Activated T-helper 1 cell treated with anti-CD3 and anti-CD28 coated beads, Interleukin-2, amount 50 U/mL, for 16 hours (primary cell): ENCODE measurements at regions not wholly inside any gene's neighbourhood (a gene's known extent, or its start where the extent isn't known, plus 50 kb on each side); places are given as distances from the start of the nearest gene placed in this dataset.
"Not testable (repeated sequence)": the region's sequence is repeated elsewhere in the genome, so short reads cannot be mapped to it uniquely, and the experiment has no call there.

Source experiments
- DNase-seq, 2 donors: peaks; one replicate each; pipeline ENCODE4 v3.0.0-alpha.2; 2020; ENCODE audit warnings: low read depth in 1 of 2, low spot score in 1 of 2

DNA sequence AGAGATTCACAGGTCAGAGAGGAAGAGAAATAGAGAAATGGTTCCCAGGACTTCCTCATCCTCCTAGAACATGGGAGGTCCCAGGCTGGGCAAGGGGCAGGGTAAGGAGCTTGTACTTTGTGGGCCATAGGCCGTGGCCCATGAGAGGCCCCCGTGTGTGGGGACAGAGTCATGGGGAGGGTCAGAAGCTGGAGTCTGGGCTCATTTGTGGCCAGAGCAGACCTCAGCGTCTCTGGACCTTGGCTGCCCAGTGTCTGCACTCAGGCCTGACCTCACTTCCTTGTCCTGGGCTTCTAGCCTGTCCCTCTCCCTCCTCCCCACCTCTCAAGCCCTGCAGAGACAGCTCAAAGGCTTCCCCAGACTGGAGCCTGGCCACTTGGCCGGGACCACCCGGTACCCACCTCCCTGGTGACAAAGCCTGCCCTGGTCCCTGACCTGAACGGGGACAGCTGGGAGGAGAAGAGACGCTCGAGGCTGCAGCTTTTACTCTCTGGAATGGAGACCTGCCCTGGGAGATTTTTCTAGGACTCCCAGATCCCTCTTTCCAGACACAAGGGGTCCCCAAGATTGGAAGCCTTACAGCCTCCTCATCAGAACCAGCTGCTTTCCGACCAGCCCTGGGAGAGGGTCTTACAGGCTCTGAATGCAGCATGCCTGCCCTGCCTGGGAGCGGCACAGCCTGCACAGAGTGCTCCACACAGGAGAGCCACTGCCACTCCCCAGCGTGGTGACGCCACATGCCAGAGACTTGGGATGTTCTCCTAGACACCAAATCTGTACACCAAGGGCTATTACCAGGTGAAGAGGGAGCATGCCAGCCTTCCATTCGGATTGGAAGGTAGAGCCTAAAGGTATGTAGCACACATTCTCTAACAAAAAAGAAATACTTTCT is 569.0 kb upstream of the B3GAT1 start:
- DNase-seq: no peak

DNA sequence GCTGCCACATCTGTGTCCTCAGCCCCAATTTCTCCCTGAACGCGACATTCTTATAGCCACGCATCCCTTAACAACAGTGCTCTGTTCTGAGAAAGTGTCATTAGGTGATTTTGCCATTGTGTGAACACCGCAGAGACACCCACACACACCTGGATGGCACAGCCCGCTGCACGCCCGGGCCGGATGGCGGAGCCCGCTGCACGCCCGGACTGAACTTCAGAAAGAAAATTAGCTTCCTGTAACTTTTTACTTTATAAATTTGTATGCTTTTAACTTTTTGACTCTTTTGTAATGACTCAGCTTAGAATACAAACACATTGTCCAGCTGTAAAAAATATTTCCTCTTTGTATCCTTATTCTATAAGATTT is 567.0 kb upstream of the B3GAT1 start:
- DNase-seq: not testable (repeated sequence)

DNA sequence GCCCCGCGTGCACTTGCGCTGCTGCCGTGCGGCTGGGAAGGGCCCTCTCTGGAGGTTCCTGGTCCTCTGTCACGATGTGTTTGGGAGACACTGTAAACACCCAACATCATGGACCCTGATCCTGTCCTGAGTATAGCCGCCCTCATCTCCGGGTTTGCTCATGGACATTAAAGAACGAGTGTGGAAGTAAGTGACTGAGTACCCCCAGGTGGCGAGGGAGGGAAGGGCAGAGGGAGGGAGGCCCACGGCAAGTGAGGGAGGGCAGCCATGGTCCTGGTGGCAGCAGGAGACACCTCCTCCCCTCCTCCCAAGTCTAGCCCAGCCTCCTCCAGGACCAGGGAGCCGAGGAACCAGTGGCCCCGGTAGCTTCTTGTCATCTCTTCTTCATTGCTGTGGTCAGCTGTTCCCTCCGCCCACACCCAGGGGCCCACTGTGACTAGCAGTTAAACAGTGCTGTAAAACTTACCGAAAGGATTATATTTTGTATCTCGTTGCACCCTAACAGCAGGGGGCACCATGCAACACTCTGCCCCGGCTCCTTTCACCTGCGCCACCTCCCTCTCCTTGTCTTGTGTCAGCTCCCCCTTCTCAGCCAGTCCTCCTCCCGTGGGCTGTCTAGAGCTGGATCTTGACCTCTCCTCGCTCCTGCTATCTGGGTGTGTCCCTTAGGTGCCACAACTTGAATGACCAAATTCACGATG is 566.5 kb upstream of the B3GAT1 start:
- no peak for DNase-seq

DNA sequence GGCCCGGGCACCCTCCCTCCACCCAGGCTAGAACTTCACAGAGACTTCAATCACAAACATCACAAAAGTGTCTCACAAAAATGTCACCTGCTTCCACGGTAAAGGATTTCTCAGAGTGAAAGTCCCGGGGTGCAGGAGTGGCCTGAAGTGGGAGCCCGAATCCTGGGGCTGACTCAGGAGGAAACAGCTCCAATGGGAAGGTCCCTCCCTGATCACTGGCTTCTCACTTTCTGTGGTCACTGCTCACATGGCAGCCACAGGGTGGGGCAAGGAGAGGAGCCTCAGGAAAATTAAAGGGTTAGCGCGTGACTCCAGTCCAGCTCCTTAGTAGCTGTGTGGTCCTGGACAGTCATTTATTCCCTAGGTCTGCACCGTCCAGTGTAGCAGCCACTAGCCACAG is 564.5 kb upstream of the B3GAT1 start:
- no peak for DNase-seq

DNA sequence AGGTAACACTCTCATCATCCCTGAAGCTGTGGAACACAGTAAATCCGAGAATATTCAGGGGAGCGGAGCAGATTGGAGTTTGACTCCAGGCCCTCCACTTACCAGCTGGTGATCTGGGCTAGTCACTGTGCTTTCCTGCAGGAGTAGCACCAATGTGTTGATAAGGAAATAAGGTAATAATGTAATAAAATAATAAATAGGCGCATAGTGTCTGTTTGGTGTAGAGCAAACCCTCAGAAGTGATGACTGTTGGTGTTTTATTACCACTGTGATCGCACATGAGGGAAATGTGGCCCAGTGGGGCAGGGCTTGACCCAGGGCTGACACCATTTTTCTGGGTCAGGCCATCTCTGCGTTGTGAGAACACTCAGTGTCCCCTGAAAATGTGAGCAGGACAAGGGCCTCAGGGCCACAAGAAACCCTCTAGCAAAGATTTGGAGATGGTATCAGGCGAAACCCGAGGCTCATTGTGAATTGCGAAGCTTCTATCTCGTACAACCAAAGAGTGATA is 563.9 kb upstream of the B3GAT1 start:
- no peak for DNase-seq

DNA sequence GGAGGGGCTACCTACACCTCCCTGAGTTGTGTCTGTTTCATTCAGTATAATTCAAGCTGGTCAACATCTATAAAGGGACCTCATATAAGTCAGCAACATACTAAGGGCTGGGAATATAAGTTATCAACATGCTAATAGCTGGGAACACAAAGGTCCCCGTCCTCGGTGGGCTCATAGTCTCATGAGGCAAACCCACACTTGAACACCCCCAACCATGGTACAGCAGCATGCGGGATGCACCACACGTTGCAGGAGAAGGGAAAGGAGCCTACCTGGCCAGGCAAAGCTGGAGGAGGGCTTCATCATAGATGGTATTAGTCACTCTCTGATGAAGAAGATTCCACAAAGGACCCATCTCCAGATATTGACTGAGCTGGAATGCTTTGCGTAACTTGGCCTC is 561.8 kb upstream of the B3GAT1 start:
- no peak for DNase-seq

DNA sequence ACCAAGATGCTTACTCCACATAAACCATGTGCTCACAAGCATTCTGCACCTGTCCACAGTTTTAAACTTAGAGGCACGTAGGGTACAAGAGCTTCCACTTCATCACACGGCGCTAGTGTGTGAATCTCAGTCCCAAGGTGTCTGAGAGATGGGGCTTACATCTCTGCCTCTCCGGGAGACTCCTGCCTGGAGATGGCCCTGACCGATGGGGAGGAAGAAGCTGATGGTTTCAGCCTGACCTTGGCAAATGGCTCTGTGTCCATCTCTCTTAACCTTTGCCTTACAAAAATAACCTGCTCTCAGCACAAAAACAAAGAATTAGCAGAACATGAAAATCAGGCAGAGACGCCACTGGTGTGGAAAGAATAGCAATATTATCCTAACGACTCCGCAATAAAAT is 559.3 kb upstream of the B3GAT1 start:
- no peak for DNase-seq

DNA sequence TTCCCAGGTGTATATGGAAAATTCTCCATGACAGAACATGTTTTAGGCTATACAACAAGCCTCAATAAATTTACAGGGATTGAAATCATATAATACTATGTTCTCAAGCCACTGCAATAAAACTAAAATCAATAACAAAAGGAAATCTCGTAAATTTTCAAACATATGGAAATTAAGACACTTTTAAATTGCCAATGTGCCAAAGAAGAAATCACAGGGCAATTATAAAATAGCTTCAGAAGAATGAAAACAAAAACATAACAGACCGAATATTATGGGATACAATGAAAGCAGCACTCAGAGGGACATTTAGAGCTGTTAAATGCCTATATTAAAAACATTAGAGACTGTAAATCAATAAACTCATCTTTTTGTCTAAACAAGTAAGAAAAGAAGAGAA is 555.7 kb upstream of the B3GAT1 start:
- no peak for DNase-seq

DNA sequence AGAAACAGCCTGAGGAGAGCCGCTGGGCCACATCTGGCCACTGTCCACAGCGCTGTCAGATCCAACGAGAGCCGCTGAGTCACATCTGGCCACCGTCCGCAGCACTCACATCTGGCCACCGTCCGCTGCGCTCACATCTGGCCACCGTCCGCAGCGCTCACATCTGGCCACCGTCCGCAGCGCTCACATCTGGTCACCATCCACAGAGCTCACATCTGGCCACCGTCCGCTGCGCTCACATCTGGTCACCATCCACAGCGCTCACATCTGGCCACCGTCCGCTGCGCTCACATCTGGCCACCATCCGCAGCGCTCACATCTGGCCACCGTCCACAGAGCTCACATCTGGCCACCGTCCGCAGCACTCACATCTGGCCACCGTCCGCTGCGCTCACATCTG is 549.3 kb upstream of the B3GAT1 start:
- not testable (repeated sequence) for DNase-seq

DNA sequence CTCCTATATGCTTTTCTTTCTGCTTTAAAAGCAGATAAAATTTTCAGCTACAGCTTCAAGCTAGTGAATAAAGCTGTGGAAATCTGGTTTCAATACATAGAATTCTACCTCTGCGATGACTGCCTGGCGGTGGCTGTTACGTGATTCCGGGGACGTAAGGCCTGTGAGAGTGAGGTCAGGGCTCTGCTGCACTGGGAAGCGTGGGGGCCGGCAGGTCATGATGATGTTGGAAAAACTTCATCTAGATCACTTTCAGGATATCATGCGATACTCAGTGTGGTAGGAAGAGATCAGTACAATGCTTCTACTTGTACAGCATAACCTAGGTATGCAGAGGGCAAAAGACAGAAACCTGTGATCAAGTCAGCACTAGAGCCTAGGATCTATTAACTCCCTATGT is 546.8 kb upstream of the B3GAT1 start:
- no peak for DNase-seq

DNA sequence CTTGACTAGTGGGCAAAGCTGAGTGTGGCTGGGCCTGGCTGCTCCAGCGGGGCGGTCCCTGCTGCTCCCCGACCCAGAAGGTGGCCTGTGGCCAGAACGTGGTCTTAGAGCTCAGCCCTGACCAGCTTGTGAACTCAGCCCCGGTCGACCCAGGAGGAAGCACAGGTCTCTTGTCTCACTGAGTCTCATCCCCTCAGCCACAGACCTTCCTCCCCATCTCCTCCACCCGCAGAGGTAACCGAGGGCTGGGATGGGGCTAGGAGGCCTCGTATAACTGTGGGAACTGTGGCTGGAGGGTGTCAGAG is 546.2 kb upstream of the B3GAT1 start:
- no peak for DNase-seq

DNA sequence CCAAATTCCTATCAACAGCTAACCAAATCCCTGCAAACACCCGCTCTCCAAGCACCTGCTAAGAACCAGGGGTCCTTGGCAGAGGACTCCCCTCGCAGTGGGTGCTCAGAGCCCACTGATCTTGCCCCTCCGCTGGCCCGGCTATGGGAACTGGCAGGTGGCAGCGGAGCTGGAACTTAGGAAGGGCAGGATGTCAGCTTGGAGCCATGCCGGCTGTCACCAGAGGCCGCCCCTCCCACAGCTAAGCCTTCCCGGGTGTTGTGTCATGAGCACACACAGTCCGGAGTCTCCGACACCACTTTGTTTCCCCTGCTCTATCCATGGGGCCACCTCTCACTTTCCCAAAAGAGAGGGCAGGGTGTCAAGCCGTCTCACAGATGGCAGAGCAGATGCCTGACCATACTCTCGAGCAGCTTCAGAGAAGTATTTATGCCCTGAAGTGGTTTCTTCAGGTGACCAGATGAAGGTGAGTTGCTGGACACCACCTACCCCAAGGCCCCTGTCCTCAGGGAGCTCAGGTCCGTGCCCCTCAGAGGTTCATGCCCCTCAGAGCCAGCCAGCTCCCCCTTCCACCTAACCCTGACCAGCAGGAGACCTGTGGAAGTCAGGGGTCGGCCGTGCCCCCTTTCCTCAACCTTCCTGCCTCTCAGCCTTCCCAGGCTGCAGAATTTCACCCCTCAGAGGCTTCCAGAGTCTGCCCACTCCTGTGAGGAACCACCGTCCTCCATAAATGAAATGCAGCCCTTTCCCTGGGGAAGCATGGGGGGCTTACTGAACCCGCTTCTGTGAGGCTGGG is 545.7 kb upstream of the B3GAT1 start:
- DNase-seq: no peak

DNA sequence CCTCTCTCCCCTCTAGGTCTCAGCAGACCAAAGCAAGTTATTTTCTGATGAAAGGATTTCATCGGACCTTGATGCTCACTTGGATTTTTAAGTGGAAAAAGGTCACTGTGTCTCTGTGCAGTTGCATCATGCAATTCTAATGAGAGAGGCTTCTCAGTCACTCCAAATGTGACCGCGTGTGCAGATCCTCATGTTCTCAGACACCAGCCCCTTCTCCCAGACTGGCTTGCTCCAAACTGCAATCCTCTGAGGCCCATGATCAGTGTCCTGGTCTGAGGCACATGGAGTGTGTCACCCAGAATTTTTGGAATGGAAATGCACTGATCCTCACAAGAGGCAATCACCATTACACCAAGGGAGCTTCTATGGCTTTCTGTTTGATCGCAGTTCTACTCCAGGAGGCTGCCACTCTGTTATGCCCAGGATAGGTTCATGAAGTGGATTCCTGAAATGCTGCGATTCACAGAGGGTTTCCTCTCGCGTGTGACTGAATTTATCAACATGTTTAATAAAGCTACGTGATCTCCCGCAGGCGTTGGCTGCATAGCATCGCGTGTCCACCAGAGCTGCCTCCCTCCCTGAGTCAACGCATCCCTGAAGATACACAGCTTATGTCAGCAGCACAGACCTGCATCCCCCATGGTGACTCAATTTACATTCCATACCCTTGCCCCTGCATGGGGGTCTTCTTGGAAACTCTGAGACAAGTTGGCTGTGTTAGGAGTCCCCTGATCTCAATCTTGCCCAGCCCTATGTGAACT is 544.6 kb upstream of the B3GAT1 start:
- DNase-seq: no peak

DNA sequence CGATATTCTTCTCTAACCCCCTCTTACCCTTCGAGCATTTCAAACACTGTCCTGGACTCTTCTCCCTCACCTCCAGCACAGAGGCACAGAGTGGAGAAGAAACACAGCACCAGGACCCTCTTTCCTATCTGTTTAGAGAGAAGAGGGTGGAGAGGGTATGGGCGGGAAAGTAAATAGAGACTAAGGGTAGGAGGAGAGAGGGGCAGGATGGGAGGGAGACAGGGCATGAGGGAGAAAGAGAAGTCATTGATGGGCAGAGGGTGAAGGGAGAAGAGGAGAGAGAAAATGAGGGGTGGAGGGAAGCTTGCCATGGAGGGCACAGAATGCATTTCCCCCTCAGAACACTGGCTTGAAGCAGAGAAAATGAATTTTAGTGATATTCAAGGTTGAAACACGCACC is 543.9 kb upstream of the B3GAT1 start:
- not testable (repeated sequence) for DNase-seq

DNA sequence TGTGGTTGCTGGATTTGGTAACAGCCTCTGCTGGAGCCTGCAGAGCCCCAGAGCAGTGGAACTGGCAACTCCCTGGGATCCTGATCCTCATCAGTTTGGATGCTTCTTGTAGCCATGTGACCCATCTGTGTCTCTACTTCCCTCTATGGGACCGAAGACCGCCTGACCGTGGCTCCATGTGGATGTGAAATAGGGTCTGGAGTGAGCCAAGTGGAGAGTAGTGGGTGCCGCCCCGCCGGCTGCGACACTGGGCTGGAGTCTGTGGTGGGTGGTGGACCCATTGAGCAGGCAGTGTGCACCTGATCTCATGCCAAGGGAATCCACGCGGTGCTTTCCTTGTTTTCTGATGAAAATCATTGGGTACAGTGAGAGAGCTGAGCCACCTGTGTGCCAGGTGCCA is 543.2 kb upstream of the B3GAT1 start:
- DNase-seq: no peak

DNA sequence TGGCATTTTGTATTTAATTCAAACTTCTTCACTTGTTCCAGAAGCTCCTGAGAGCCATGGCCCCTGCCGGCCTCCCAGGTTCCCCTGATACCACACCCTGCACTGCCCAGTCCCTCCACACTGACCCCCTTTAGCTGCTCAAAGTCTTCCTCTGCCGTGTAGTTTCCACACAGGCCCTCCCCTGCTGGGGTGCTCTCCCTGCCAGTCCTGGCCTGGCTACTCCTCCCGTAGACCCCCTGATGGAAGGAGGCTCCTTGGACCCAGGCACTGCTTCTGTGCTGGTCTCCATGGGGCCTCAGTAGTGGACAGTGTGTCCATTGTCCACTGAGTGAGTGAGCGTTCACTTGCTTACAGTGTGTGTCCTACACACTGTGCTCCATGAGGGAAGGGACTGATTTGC is 542.4 kb upstream of the B3GAT1 start:
- not testable (repeated sequence) for DNase-seq

DNA sequence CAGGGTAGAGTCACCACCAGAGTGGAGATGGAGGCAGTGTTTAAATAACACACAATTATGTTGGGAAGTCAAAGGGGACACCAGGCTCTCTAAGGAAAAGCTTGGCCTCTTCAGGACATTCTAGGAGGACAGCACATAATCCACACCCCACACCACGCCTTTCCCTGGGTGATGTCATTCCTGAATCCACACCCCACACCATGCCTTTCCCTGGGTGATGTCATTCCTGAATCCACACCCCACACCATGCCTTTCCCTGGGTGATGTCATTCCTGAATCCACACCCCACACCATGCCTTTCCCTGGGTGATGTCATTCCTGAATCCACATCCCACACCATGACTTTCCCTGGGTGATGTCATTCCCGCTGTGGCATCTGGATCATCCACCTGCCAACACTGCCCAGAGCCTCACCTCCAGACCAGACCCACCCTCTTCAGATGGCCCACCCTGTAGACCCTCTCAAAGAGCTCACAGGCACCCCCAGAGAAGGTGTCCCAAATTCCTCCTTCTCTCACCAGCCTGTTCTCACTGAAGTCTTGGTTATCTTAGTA is 541.5 kb upstream of the B3GAT1 start:
- not testable (repeated sequence) for DNase-seq

DNA sequence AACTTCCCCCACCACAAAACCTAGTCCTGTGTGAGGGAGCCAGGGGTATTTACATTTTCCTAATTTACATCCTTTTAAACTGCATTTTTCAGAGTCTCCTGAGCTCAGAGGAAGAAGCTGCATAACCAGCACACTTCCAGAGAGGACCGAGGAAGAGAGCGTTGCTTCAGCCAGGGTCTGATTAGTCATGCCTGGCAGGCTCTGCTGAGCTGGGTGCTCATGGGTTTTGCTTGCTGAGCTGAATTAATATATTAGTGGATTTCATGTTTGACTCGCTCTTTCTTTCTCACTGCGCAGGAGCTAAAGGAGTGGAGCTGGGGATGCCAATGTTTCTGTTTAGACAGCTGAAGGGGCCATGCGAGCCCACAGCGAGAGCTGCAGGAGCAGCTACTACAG is 539.3 kb upstream of the B3GAT1 start:
- DNase-seq: no peak

DNA sequence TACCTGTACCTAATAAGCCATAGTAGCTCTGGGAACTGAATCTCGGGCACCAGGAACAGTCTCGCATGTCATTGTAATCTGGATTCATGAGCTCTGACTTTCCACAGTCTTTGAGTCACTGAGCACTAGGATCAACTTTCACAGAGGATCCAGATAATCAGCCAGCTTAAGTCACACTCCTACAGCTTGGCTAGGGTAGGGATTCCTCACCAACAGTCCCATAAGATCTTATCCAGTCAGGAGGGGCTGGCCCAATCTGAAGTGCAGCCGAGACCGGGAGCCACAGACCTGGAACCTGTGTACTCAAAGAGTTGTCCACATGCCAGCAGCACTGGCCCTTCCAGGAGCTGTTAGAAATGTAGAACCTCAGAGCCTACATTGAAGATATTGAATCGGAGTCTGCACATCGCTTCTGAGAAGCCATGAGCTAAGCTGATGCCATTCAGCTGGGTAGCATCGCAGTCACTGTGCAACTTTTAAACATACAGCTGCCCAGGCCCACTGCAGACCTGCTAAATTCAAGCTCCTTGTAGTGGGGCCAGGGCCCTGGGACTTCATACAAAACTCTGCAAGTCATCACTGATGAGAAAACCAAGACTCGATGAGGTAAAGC is 538.8 kb upstream of the B3GAT1 start:
- DNase-seq: no peak
